HepG2 (cell line): ENCODE measurements at regions not wholly inside any gene's neighbourhood (a gene's known extent, or its start where the extent isn't known, plus 50 kb on each side); places are given as distances from the start of the nearest gene placed in this dataset.

Experiments
- ATAC-seq: fragments of 200-7000 bp; cut with Tn5 transposase; 3 replicates; pipeline ENCODE4 v1.9.1; 2020; ENCODE audit warnings: mild to moderate bottlenecking, moderate library complexity
- BruUV-seq: library from RNA; stranded (reverse); fragments of 400-500 nt; replicated peaks from 2 replicates; lab custom pipeline; 2021; lab: Mats Ljungman, UMichigan
- CTCF ChIA-PET: fragments of 300-600 bp; formaldehyde crosslinking; extraction: SDS; loops from one replicate; lab custom pipeline; 2021; ENCODE audit warnings: low total read pairs, inconsistent platforms, low intra/inter-chr PET ratio; lab: Yijun Ruan, JAX
- POLR2A ChIA-PET: fragments of 350-600 bp; sonication (Branson Sonifier 250); formaldehyde crosslinking; loops from one replicate; lab custom pipeline; 2020; ENCODE audit warnings: antibody characterized with exemption, inconsistent platforms; lab: Yijun Ruan, JAX
- DNase-seq: peaks from one replicate; pipeline ENCODE4 v3.0.0-alpha.2; 2015; ENCODE audit warnings: low spot score
- FAIRE-seq: peaks from 3 replicates; lab custom pipeline; 2011; peaks lifted over from hg19 to GRCh38; lab: Jason Lieb, UNC
- H2AFZ ChIP-seq: one replicate; pipeline ENCODE4 v1.6.1; 2011; ENCODE audit warnings: low read length, inconsistent platforms
- H3K27ac ChIP-seq: fragments of 300-600 bp; 3 replicates; pipeline ENCODE4 v1.8.0; 2011; ENCODE audit warnings: mixed run types, mild to moderate bottlenecking, mixed read lengths, low read length, inconsistent platforms; ENCODE audit not compliant: insufficient read depth; ENCODE audit errors: extremely low read length
- H3K27me3 ChIP-seq, 2 experiments: fragments of 200-600 bp in 1 of 2; 2 replicates in 1 of 2; 3 replicates in 1 of 2; pipeline versions ENCODE4 v1.6.0 to v1.8.0; 2011; ENCODE audit warnings: low read length in 2 of 2, mild to moderate bottlenecking in 2 of 2, moderate library complexity in 2 of 2, inconsistent platforms in 1 of 2; ENCODE audit not compliant: insufficient read depth in 2 of 2, control insufficient read depth in 1 of 2
- H3K36me3 ChIP-seq, 2 experiments: fragments of 200-600 bp in 1 of 2; replicated peaks in 1 of 2; 2 replicates in 1 of 2; 3 replicates in 1 of 2; pipeline versions ENCODE4 v1.5.1 to v1.8.0; 2011; ENCODE audit warnings: low read length in 2 of 2, inconsistent platforms in 1 of 2; ENCODE audit not compliant: insufficient read depth in 2 of 2, control insufficient read depth in 1 of 2
- H3K4me1 ChIP-seq: 2 replicates; pipeline ENCODE4 v1.5.1; 2012; ENCODE audit warnings: low read length, inconsistent platforms; ENCODE audit not compliant: insufficient read depth
- H3K4me2 ChIP-seq: 2 replicates; pipeline ENCODE4 v1.6.0; 2011; ENCODE audit warnings: low read depth, low read length, inconsistent platforms
- H3K4me3 ChIP-seq, 3 experiments: fragments of 200-600 bp in 1 of 3; sonication (generic), shearing (Covaris generic) in 1 of 3; replicated peaks in 1 of 3; 2 replicates each; pipeline ENCODE4 v1.5.1; 2011 to 2016; ENCODE audit warnings: low read length in 3 of 3, inconsistent platforms in 2 of 3, low read depth in 2 of 3, mild to moderate bottlenecking in 2 of 3, control low read depth in 1 of 3, mixed read lengths in 1 of 3; ENCODE audit not compliant: insufficient read depth in 1 of 3
- H3K79me2 ChIP-seq: one replicate; pipeline ENCODE4 v1.6.1; 2011; ENCODE audit warnings: low read length, inconsistent platforms; ENCODE audit not compliant: insufficient read depth
- H3K9ac ChIP-seq: 2 replicates; pipeline ENCODE4 v1.6.0; 2011; ENCODE audit warnings: mild to moderate bottlenecking, low read depth, low read length, inconsistent platforms; ENCODE audit not compliant: insufficient read depth
- H3K9me3 ChIP-seq: 2 replicates; pipeline ENCODE4 v1.5.1; 2012; ENCODE audit warnings: mild to moderate bottlenecking, low read length
- H4K20me1 ChIP-seq: 2 replicates; pipeline ENCODE4 v1.6.0; 2011; ENCODE audit warnings: inconsistent platforms, mild to moderate bottlenecking, low read length, moderate library complexity; ENCODE audit not compliant: insufficient read depth
- RFXAP ChIP-seq: sonication (generic); formaldehyde crosslinking; IDR thresholded peaks from 2 replicates; pipeline ENCODE4 v1.4.0; 2020; ENCODE audit warnings: missing genetic modification reagents, borderline replicate concordance
- SALL2 ChIP-seq: sonication (generic); formaldehyde crosslinking; IDR thresholded peaks from 2 replicates; pipeline ENCODE4 v1.8.1; 2023; ENCODE audit warnings: mild to moderate bottlenecking, missing genetic modification reagents, inconsistent platforms
- ZNF749 ChIP-seq: sonication (generic); formaldehyde crosslinking; IDR thresholded peaks from 2 replicates; pipeline ENCODE4 v1.8.0; 2022; ENCODE audit warnings: mild to moderate bottlenecking, missing genetic modification reagents, moderate library complexity, borderline replicate concordance
- WGBS: methylation state at CpG from one replicate; pipeline ENCODE4 v1.1.6; 2017; ENCODE audit warnings: low lambda C conversion rate; 5-methylcytosine and 5-hydroxymethylcytosine counted together
- in situ Hi-C: cut with HindIII; loops from 2 replicates; pipeline ENCODE4 v1.10.0; 2017; ENCODE audit warnings: low pct_unique_long_range_greater_than_20kb; ENCODE audit not compliant: extremely low pct_ligation_motif_present
- intact Hi-C: fragments of 100-400 bp; cut with micrococcal nuclease; formaldehyde crosslinking; loops from one replicate; pipeline ENCODE4 v1.10.0; 2022; ENCODE audit not compliant: unreplicated experiment
- TF ChIP-seq, protein P1 (sequence below): sonication (generic); formaldehyde crosslinking; IDR thresholded peaks from 2 replicates; pipeline ENCODE4 v1.4.0; 2020; ENCODE audit warnings: missing genetic modification reagents, borderline replicate concordance

DNA sequence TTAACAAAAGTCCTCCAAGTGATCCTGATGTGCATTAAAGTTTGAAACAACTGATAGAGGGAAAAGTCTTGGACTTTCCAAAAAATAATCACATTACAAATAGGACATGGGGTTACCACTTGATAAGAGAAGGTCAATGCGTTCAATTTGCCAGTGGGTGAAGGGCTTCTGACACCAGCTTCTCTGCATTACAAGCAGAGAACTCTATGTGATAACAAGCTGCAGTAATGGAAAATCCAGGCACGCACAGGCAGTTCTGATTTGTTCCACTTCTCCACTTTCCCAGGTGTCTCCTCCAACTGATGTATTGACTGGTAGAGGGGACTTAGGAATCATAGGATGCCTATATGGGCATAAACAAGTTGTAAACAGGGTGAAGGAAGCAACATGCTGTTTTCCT lies 234.0 kb upstream of the MGAT5 start:
- Histone ChIP-seq H3K9me3 (no peaks in the 10 kb centered on the region), H3K4me3 (no peak overlapping the region), H3K27ac (no peak overlapping the region), H4K20me1 (no peaks in the 10 kb centered on the region), H2AFZ (no peak overlapping the region), H3K9ac (no peak overlapping the region), H3K27me3 (peaks cover 0 to 15% of the 10 kb centered on the region in 2 experiments; a peak in 3 of 5 replicates), H3K4me2 (no peak overlapping the region), H3K4me1 (no peaks in the 10 kb centered on the region), H3K79me2 (no peaks in the 10 kb centered on the region), H3K36me3 (no peaks in the 10 kb centered on the region)
- WGBS, result 26% methylated on average over 2 of the region's 2 CpGs
- no TSS peak for BruUV-seq
- TF ChIP-seq SALL2 (CRISPR knock-in tag) (no peak), RFXAP (CRISPR knock-in tag) (no peak)
- ChIA-PET CTCF (no interaction called here), POLR2A (no interaction called here)
- in situ Hi-C loops (no loop called here), intact Hi-C loops (no loop called here)
- no peak for ATAC-seq
- DNase-seq, result no peak
- no peak for FAIRE-seq

GRCh38 chr2:134020608-134021007 lies 233.3 kb upstream of the MGAT5 start:
- no TSS peak for BruUV-seq
- Histone ChIP-seq H3K36me3 (no peaks in the 10 kb centered on the region), H3K79me2 (no peaks in the 10 kb centered on the region), H3K4me1 (no peaks in the 10 kb centered on the region), H3K27ac (no peak overlapping the region), H3K4me2 (no peak overlapping the region), H3K27me3 (peaks cover 0 to 12% of the 10 kb centered on the region in 2 experiments; a peak in 2 of 5 replicates), H2AFZ (no peak overlapping the region), H4K20me1 (no peaks in the 10 kb centered on the region), H3K4me3 (no peak overlapping the region), H3K9ac (no peak overlapping the region), H3K9me3 (no peaks in the 10 kb centered on the region)
- FAIRE-seq (no peak), ATAC-seq (no peak), DNase-seq (no peak)
- WGBS, result 4% methylated on average over 3 of the region's 3 CpGs
- CTCF ChIA-PET, result no interaction called here
- intact Hi-C loops, result no loop called here
- POLR2A ChIA-PET, result no interaction called here
- in situ Hi-C loops, result no loop called here
- TF ChIP-seq, protein P1, sequence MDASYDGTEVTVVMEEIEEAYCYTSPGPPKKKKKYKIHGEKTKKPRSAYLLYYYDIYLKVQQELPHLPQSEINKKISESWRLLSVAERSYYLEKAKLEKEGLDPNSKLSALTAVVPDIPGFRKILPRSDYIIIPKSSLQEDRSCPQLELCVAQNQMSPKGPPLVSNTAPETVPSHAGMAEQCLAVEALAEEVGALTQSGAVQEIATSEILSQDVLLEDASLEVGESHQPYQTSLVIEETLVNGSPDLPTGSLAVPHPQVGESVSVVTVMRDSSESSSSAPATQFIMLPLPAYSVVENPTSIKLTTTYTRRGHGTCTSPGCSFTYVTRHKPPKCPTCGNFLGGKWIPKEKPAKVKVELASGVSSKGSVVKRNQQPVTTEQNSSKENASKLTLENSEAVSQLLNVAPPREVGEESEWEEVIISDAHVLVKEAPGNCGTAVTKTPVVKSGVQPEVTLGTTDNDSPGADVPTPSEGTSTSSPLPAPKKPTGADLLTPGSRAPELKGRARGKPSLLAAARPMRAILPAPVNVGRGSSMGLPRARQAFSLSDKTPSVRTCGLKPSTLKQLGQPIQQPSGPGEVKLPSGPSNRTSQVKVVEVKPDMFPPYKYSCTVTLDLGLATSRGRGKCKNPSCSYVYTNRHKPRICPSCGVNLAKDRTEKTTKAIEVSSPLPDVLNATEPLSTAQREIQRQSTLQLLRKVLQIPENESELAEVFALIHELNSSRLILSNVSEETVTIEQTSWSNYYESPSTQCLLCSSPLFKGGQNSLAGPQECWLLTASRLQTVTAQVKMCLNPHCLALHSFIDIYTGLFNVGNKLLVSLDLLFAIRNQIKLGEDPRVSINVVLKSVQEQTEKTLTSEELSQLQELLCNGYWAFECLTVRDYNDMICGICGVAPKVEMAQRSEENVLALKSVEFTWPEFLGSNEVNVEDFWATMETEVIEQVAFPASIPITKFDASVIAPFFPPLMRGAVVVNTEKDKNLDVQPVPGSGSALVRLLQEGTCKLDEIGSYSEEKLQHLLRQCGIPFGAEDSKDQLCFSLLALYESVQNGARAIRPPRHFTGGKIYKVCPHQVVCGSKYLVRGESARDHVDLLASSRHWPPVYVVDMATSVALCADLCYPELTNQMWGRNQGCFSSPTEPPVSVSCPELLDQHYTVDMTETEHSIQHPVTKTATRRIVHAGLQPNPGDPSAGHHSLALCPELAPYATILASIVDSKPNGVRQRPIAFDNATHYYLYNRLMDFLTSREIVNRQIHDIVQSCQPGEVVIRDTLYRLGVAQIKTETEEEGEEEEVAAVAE, result no peak
- TF ChIP-seq ZNF749, result no peak
